LNCaP clone FGC (cell line): ENCODE measurements at regions not wholly inside any gene's neighbourhood (a gene's known extent, or its start where the extent isn't known, plus 50 kb on each side); places are given as distances from the start of the nearest gene placed in this dataset.
A peak's percentile ranks its signal among the peaks of the same experiment; 100 is the strongest.

ENCODE experiments used
- DNase-seq: peaks from one replicate; pipeline ENCODE4 v3.0.0-alpha.2; 2011; ENCODE audit warnings: low read depth
- H3K4me3 ChIP-seq: 2 replicates; pipeline ENCODE4 v1.5.1; 2011; ENCODE audit warnings: mild to moderate bottlenecking, low read depth, low read length, control low read depth
- CTCF ChIP-seq: IDR thresholded peaks from 2 replicates; pipeline ENCODE4 v1.5.1; 2012; ENCODE audit warnings: mild to moderate bottlenecking; ENCODE audit not compliant: control insufficient read depth, insufficient read depth; ENCODE audit errors: extremely low read depth

GRCh38 chr5:124036786-124037185, 524.8 kb downstream of the CSNK1G3 start:
- H3K4me3 ChIP-seq: no peak overlapping the region
- TF ChIP-seq CTCF: no peak
- no peak for DNase-seq

GRCh38 chr5:124034963-124035362, 523.0 kb downstream of the CSNK1G3 start:
- no peak for TF ChIP-seq CTCF
- H3K4me3 ChIP-seq: no peak overlapping the region
- no peak for DNase-seq

GRCh38 chr5:124034083-124034700, 522.2 kb downstream of the CSNK1G3 start:
- TF ChIP-seq CTCF: no peak
- H3K4me3 ChIP-seq: no peak overlapping the region
- no peak for DNase-seq

GRCh38 chr5:124030043-124030491, 518.1 kb downstream of the CSNK1G3 start:
- DNase-seq: no peak
- no peak for TF ChIP-seq CTCF

GRCh38 chr5:124027441-124027840, 515.5 kb downstream of the CSNK1G3 start:
- no peak for TF ChIP-seq CTCF
- H3K4me3 ChIP-seq: no peak overlapping the region
- DNase-seq: no peak

More at GRCh38 chr5:124030043-124030491, 518.1 kb downstream of the CSNK1G3 start:
- H3K4me3 ChIP-seq: no peak overlapping the region

- no peak for TF ChIP-seq CTCF
- no peak for DNase-seq
- no peak overlapping the region for H3K4me3 ChIP-seq
Measured at GRCh38 chr5:124025306-124025845, 513.4 kb downstream of the CSNK1G3 start.

GRCh38 chr5:124022966-124023365, 511.0 kb downstream of the CSNK1G3 start:
- peak; percentile 78 for DNase-seq
- no peak for TF ChIP-seq CTCF
- H3K4me3 ChIP-seq: no peak overlapping the region
